PC-3 (cell line): ENCODE measurements at regions not wholly inside any gene's neighbourhood (a gene's known extent, or its start where the extent isn't known, plus 50 kb on each side); places are given as distances from the start of the nearest gene placed in this dataset.

Experiments used
- CTCF ChIP-seq: fragments of 300-600 bp; sonication (generic); conservative IDR thresholded peaks from 2 replicates; pipeline ENCODE4 v1.5.1; 2017; ENCODE audit warnings: antibody characterized with exemption, low read depth, mild to moderate bottlenecking, low read length
- EZH2phosphoT487 ChIP-seq: fragments of 300-600 bp; sonication (generic); IDR thresholded peaks from 2 replicates; pipeline ENCODE4 v1.6.1; 2018; ENCODE audit warnings: mild to moderate bottlenecking, antibody characterized with exemption, low read length, borderline replicate concordance

- no peak for TF ChIP-seq CTCF
- TF ChIP-seq EZH2phosphoT487, result no peak
Measured at GRCh38 chr3:31013090-31013489, 118.6 kb upstream of the GADL1 start.
